ENCODE measurements at regions not wholly inside any gene's neighbourhood (a gene's known extent, or its start where the extent isn't known, plus 50 kb on each side); places are given as distances from the start of the nearest gene placed in this dataset.

- Mint-ChIP-seq H3K4me1 (ENCODE audit: low read depth) (no peaks in the 10 kb centered on the region), H3K4me3 (no peak overlapping the region), H3K9me3 (peaks cover 16% of the 10 kb centered on the region), H3K27ac (no peak overlapping the region), H3K36me3 (ENCODE audit: low read depth) (peaks cover 4% of the 10 kb centered on the region; the same call in 1 of the 2 replicates), H3K27me3 (ENCODE audit: insufficient read depth) (no peaks in the 10 kb centered on the region; the same call in 1 of the 2 replicates)
- DNase-seq: no peak
- TF ChIP-seq CTCF (IDR thresholded peaks at IDR 0.05): no peak
These were observed 71.1 kb upstream of the ADGRA1 start for GRCh38 chr10:133016493-133017202.

DNA sequence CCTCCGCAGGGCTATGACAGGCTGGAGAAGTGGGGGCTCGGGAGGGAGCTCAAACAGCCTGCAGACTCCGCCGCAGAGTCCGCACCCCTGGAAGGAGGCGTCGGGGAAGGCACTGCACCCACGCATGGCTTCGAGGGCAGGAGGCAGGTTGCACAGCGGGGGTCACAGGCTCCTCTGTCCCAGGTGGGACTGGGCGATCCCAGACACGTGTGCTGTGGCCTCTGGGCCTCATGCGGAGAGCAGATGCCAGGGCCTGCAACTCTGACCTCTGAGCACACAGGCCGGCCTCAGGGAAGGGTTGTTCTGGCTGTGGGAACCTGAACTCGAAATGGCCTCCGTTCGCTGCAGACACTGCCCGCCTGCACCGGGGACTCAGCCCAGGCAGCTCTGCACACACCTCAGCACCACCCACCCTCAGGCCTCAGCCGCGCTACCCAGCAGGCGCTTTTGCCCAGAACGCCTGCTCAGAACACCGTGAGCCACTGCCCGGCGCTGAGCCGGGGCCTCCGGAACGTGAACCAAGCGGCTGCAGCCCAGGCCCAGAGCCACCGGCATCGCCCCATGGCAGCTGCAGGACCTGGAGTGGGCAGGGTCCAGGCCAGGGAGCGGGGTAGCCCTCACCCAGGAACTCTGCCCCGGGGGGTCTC is 71.8 kb upstream of the ADGRA1 start:
- H3K27me3 Mint-ChIP-seq (ENCODE audit: insufficient read depth): no peaks in the 10 kb centered on the region; the same call in 1 of the 2 replicates
- TF ChIP-seq CTCF (IDR thresholded peaks at IDR 0.05): no peak
- H3K9me3 Mint-ChIP-seq: peaks cover 13% of the 10 kb centered on the region
- H3K36me3 Mint-ChIP-seq (ENCODE audit: low read depth): peaks cover 4% of the 10 kb centered on the region; the same call in 1 of the 2 replicates
- H3K4me1 Mint-ChIP-seq (ENCODE audit: low read depth): no peaks in the 10 kb centered on the region
- H3K27ac Mint-ChIP-seq: no peak overlapping the region
- DNase-seq: no peak
- H3K4me3 Mint-ChIP-seq: no peak overlapping the region

DNA sequence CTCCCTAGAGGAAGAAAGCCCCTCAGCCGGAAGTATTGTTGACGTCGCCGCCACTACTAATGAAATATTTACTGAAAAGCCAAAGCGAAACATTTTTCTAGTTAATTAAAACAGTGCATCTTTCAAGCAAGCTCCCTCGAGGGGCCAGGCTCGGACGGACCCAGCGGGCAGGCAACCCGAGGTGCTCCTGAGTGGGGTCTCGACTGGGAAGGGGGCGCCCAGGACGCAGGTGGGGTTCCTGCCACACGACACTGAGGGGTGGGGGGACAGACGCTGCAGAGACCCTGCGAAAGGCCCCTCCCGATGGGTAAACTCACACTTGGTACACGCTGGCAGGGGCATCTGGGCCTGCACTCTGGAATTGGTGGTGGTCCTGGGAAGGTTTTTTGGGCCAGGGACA is 72.4 kb upstream of the ADGRA1 start:
- no peak for TF ChIP-seq CTCF (IDR thresholded peaks at IDR 0.05)
- Mint-ChIP-seq H3K36me3 (ENCODE audit: low read depth) (peaks cover 4% of the 10 kb centered on the region; the same call in 1 of the 2 replicates), H3K27me3 (ENCODE audit: insufficient read depth) (no peaks in the 10 kb centered on the region; the same call in 1 of the 2 replicates), H3K4me3 (no peak overlapping the region), H3K27ac (no peak overlapping the region), H3K9me3 (peaks cover 13% of the 10 kb centered on the region), H3K4me1 (ENCODE audit: low read depth) (no peaks in the 10 kb centered on the region)
- no peak for DNase-seq

DNA sequence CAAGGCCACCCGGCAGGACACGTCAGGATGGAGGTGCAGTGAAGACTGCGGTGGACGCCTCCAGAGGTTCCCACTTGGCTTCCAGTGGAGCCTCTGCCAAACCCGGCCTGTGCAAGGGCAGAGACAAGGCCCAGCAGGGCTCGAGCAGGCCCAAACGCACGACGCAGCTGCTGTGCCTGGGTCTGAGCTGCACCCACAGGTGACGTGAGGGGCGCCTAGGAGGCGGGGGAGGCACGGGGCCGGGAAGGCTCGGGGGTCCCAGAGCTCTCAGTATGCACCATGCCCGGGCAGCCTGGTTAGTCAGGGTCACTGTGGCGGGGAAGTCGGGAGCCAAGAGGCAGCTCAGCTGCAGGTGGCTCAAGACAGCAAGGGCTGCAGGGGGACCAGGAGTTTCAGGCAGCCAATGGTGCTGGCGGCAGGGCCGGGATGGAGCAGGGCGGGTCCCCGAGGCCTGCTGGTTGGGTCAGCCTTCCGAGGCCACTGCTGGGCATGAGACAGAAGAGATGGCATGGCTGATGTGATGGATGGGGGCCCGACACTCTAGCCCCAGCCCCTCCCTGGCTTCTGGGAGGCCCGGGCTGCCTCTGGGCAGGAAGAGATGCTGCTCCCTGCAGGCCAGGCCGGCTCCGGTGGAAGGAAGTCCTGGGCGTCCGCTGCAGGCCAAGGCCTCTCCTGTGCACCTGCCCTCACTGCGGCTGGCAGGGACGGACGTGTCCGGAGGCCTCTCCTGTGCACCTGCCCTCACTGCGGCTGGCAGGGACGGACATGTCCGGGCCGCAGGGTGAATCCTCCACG is 72.2 kb upstream of the CFAP46 start:
- H3K36me3 Mint-ChIP-seq (ENCODE audit: low read depth): peaks cover 4% of the 10 kb centered on the region; the same call in 1 of the 2 replicates
- no peak for TF ChIP-seq CTCF (IDR thresholded peaks at IDR 0.05)
- no peak overlapping the region for H3K4me3 Mint-ChIP-seq
- H3K27ac Mint-ChIP-seq: no peak overlapping the region
- no peaks in the 10 kb centered on the region for H3K4me1 Mint-ChIP-seq (ENCODE audit: low read depth)
- no peaks in the 10 kb centered on the region; the same call in 1 of the 2 replicates for H3K27me3 Mint-ChIP-seq (ENCODE audit: insufficient read depth)
- no peak for DNase-seq
- peaks cover 13% of the 10 kb centered on the region for H3K9me3 Mint-ChIP-seq

DNA sequence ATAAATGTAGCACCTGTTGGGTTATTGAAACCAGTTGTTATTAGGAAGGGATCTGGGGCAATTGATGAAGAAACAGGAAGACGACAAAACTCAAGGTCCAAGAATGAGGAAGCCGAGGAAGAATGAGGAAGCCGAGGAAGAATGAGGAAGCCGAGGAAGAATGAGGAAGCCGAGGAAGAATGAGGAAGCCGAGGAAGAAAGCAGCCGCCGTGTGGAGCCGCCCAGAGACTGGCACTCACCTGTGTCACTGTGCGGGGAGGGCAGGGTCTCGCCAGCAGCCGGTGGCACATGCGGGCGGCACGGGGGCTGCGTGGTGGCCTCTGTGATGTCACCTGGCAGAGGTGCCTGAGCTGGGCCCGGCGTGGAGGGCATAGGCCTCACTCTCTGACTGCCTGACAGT is 71.1 kb upstream of the CFAP46 start:
- Mint-ChIP-seq H3K4me1 (ENCODE audit: low read depth) (no peaks in the 10 kb centered on the region), H3K36me3 (ENCODE audit: low read depth) (peaks cover 4% of the 10 kb centered on the region; the same call in 1 of the 2 replicates), H3K27ac (no peak overlapping the region), H3K4me3 (no peak overlapping the region), H3K9me3 (peaks cover 8% of the 10 kb centered on the region), H3K27me3 (ENCODE audit: insufficient read depth) (no peaks in the 10 kb centered on the region; the same call in 1 of the 2 replicates)
- TF ChIP-seq CTCF (IDR thresholded peaks at IDR 0.05): no peak
- DNase-seq: no peak
